Neural cell (in vitro differentiated cells): ENCODE measurements at regions not wholly inside any gene's neighbourhood (a gene's known extent, or its start where the extent isn't known, plus 50 kb on each side); places are given as distances from the start of the nearest gene placed in this dataset.

Source experiments
- EP300 ChIP-seq: fragments of 450-650 bp; conservative IDR thresholded peaks from 2 replicates; pipeline ENCODE4 v1.6.1; 2014; ENCODE audit warnings: antibody characterized with exemption, mild to moderate bottlenecking, moderate library complexity; ENCODE audit not compliant: poor library complexity, severe bottlenecking
- EZH2 ChIP-seq: fragments of 200-600, 300-800 bp; shearing (Covaris generic), sonication (generic); IDR thresholded peaks from 2 replicates; pipeline ENCODE4 v1.6.1; 2014; ENCODE audit warnings: antibody characterized with exemption, low read length, borderline replicate concordance, mild to moderate bottlenecking; ENCODE audit not compliant: insufficient read depth, poor library complexity, severe bottlenecking
- MXI1 ChIP-seq: fragments of 450-650 bp; conservative IDR thresholded peaks from 2 replicates; pipeline ENCODE4 v1.6.1; 2014; ENCODE audit warnings: antibody characterized with exemption, mild to moderate bottlenecking; ENCODE audit not compliant: poor library complexity, severe bottlenecking
- POLR2AphosphoS5 ChIP-seq: IDR thresholded peaks from 2 replicates; pipeline ENCODE4 v1.6.1; 2012
- RAD21 ChIP-seq: fragments of 450-650 bp; conservative IDR thresholded peaks from 2 replicates; pipeline ENCODE4 v1.6.1; 2014; ENCODE audit warnings: antibody characterized with exemption, mild to moderate bottlenecking, moderate library complexity
- TF ChIP-seq, protein P1 (sequence below): fragments of 450-650 bp; IDR thresholded peaks from 2 replicates; pipeline ENCODE4 v1.5.1; 2014; ENCODE audit warnings: antibody characterized with exemption, mild to moderate bottlenecking, moderate library complexity; ENCODE audit not compliant: poor library complexity, severe bottlenecking

DNA sequence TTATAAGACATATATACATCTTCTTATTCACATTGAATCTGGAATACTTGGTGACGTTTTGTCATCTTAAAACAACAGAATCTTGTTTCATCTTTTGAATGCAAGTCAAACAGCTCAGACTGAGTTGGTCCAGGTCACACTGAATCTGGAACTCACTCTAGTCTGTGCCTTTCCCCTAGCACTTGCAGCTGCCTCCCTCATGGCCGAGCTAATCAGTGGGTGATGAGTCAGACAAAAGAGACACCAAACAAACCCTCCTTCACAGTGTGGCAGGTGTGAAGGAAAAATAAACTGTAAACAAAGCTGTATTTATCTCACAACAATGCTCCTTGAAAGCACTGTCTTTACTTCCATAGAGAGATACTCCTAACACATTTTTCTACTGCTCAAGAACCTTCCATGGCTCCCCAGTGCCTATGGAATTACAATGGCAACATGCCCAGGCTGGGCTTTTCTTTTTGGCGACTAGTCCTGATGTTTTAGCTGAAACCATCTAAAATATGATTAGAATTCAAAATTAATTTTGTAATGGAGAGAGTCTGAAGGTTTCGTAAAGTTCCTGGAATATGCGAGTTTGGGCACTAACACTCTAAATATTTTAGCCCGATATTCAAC, 140.0 kb downstream of the ZNF365 start:
- no peak for TF ChIP-seq EZH2
- no peak for TF ChIP-seq POLR2AphosphoS5
- no peak for TF ChIP-seq RAD21
- TF ChIP-seq, protein P1, sequence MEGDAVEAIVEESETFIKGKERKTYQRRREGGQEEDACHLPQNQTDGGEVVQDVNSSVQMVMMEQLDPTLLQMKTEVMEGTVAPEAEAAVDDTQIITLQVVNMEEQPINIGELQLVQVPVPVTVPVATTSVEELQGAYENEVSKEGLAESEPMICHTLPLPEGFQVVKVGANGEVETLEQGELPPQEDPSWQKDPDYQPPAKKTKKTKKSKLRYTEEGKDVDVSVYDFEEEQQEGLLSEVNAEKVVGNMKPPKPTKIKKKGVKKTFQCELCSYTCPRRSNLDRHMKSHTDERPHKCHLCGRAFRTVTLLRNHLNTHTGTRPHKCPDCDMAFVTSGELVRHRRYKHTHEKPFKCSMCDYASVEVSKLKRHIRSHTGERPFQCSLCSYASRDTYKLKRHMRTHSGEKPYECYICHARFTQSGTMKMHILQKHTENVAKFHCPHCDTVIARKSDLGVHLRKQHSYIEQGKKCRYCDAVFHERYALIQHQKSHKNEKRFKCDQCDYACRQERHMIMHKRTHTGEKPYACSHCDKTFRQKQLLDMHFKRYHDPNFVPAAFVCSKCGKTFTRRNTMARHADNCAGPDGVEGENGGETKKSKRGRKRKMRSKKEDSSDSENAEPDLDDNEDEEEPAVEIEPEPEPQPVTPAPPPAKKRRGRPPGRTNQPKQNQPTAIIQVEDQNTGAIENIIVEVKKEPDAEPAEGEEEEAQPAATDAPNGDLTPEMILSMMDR, result no peak
- TF ChIP-seq EP300, result no peak
- TF ChIP-seq MXI1, result no peak
